Left forelimb (tissue), 1 donor: ENCODE measurements at regions not wholly inside any gene's neighbourhood (a gene's known extent, or its start where the extent isn't known, plus 50 kb on each side); places are given as distances from the start of the nearest gene placed in this dataset.

Experiments
- DNase-seq: peaks from one replicate; pipeline ENCODE4 v3.0.0-alpha.2; 2018; ENCODE audit warnings: low spot score

DNA sequence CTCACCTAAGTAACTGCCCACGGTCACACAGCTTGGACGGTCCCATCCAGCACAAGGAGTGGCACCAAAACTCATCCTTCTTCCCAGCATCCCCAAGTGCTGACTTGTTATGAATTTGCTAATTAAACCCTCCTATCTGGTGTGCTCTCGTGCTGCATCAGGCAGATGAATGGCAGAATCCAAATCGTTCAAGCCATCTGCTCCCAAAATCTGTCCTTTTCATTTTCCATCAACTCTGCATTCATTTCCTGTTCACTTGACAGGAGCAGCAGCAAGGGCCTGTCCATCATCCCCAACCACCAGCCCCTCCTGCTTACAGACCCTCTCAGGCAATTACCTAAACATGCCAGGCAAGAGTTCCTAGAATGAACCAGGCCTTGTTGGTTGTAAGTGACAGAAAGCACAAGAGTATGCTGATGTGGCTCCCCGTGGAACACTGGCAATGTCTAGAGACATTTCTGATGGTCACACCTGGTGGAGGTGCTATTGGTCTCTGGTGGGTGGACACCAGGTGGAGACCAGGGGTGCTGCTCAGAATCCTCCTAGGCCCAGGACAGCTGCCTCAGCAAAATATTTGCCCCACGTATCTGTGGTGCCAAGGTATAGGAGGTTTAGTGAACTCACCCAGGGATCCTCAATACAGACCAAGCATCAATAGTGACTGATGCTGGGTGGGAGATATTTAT lies 832.5 kb downstream of the TBC1D22A start:
- DNase-seq, result no peak

DNA sequence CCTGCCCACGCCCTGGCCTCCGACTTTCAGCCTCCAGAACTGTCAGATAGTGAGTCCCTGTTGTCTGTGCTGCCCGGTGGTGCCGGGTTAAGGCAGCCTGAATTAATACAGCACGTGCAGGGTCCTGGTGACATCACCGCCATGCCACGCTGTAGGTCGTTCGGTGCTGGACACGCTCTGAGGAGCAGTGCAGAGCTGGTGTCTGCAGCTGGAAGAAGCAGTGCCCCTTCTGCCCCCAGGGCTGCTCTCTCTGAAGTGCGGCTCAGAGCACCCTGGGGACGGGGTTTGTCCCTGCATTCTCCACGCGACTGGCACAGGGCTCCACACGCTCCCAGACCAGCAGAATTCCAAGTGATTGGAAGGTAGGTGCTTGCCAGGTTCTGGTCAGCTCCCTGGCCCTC lies 831.5 kb downstream of the TBC1D22A start:
- DNase-seq, result no peak

DNA sequence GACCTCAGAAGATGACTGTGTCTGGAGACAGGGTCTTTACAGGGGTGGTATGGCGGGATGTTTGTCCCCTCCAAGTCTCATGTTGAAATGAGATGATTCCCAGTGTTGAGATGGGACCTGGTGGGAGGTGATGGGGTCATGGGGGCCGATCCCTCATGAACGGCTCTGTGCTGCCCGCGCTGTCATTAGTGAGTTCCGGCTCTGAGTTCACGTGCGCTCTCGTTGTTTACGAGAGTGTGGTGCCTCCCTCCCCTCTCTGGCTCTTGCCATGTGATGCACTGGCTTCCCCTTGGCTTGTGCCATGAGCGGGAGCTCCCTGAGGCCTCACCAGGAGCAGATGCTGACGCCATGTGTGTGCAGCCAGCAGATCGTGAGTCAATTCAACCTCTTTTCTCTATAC lies 830.8 kb downstream of the TBC1D22A start:
- no peak for DNase-seq

DNA sequence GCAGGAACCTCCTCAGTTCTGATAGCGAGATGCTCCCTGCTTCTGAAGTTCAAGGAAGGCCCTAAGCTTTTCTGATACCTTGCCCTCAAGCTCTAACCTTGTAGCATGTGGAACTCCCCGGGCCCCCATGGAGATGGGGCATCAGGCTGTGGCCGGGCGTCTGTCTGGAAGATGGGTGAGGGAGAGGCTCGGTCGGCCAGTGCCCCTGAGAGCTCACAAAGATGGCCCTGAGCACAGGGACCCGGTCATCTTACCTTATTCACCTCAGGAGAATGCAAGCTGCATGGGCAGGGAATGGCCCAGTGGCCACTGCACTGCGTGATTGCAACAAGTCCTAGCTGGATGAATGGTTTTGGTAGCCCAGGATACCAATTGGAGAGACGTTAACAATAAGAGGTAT lies 830.3 kb downstream of the TBC1D22A start:
- DNase-seq, result no peak

DNA sequence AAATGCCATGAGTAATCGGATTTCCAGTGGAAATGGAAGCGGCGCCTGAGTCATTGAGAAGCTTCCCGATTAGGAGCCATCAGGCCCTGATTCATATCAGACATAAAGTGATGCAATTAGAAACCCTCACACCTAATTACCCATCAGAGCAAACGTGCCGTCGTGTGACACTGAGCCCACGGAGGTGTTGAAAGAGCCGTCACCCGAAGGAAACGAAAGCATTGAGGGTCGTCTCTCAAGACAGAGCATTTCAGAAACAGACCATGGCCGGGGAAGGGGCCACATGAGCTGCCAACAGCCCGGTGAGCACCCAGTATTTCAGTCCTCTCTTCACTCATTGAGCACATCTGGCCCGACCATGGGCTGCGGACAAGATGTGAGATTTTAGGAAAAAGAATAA lies 829.3 kb downstream of the TBC1D22A start:
- DNase-seq, result peak; percentile 18

DNA sequence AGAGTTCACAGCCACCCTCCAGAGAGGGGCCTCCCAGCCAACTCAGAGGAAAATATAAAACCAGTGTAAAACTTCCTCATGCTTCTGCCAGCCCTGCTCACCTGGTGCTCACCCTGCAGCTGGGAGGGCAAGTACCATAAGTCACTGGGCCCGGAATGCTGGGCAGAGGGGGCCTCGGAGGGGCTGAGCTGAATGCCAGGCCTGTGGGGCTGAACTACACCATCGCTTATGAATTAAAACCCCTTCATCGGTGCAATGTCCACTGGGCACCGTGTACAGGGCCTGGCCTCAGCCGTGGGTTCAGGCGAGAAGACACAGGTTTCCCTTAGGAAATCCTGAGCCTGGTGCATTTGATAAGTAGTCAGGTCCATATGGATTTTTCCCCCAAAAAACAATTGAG lies 828.6 kb downstream of the TBC1D22A start:
- no peak for DNase-seq

DNA sequence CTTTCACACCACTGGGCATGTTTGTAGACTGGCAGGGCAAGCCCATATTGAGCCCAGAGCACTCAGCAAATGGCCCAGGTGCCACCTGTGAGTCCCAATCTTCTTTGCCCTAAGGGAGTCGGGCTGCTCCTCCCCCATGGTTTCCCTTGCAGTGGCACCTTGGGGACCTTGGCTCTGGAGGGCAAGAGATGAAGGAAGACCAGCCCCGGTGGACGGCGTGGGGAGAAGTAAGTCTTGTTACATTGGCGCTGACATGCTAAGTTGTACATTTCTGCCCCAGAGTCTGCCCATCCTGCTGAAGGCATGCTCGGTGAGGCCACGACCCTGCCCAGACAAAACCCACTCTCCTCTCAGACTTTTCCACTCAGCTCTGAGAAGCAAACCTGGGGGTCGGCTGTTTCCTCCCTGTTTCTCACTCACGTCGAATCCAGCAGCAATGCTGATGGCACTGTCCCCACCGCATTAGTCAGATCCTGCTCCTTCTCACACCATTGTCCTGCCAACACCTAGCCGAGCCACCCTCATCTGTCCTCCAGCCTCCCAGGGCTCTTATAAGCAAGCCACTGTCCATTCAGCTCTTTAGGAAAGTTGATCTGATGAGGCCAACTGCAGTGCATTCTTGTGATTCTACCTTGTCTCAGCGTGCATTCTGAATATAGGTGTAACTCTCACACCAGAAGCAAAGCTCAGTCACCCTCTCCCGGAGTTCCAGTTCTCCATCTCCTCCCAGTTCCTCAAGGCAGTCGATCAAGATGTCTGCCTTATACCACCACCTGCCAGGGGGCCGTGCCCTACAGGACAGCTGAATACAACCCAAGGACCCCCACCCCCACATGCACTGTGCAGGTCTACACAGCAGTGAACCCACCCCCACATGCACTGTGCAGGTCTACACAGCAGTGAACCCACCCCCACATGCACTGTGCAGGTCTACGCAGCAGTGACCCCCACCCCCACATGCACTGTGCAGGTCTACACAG lies 827.1 kb downstream of the TBC1D22A start:
- peak; percentile 46 for DNase-seq

DNA sequence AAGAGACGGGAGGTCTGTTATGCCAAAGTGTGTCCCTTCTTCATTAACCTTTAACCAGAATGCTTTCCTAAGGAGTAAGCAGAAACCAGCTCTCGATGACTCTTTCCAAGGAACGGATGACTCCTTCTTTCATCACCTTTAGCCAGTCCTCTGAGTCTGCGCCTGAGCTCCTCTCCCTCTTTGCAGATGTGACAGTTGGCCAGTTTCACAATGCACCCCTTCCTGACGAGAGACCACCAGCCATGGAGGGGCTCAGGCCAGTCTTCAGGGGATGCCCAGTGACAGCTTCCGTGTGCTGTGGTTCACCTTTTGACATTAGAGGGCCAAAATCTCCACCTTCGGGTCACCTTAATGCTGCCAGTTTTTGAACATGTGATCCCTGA lies 826.1 kb downstream of the TBC1D22A start:
- peak; percentile 11 for DNase-seq

DNA sequence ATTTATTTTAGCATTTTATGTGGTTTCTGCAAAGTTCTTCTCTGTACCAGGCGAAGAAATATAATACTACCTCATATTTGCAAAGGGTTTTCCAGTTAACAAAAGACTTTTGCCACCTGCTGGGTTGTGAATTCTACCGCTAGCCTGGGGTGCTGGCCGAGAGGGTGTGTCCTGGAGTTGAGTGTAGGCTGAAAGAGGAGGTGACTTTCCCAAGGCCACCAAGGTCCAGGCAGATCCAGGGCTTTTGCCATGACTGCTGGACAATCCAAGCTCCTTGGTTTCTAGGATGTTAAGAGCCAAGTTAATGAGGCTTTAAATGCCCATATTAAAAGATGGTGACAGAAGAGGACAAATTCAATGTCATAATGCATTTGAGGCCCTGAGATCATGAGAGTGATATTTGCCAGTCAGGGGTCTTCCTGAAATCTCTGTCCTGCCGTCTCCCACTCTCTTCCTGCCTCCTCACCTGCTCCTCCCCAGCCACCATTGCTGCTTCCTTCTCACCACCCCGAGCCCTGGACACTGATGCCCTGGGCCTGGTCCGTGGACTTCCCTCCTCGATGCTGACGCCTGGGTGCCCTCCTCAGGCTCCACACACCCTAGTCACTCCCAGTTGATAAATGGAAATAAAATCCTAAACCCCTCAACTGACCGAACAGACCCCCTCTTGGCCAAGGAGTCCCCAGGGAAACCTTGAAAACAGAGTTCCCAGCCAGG lies 825.6 kb downstream of the TBC1D22A start:
- peak; percentile 22 for DNase-seq

DNA sequence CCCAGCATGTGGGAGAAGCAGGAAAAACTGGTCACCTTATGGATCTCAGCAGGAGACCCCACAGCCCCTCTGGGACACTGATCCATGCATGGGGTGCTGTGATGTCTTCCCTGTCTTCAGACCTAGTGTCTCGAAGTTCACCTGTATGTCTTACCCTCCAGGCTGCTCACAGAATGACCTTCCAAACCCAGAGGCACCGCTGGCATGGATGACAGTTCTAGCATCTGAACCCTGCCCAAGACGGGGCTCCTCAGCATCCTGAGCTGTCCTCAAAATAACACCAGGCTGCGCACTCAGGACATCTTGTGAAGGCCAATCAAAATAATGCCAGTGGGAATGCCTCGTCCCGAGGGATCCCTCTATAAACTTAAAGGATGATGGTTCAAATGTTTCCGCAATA lies 824.9 kb downstream of the TBC1D22A start:
- peak; percentile 28 for DNase-seq

DNA sequence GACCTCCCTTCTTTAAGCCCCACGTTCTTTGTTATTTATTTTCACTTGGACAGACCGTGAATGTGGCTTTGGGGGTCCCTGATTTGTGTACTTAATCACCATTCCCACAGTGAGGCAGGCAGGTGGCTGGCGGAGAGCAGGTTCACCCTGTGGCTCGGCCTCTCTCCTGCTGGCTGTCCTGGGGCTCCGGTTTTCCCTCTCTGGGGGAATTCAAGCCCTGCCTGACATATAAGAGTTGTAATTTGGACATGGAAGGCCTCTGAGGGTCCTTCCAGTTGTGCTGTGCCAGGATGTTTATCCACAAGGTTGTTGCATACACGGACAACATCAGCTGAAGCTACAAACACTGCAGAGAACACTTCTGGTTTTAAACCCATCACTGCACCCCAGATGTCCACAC lies 824.5 kb downstream of the TBC1D22A start:
- DNase-seq, result peak; percentile 12

DNA sequence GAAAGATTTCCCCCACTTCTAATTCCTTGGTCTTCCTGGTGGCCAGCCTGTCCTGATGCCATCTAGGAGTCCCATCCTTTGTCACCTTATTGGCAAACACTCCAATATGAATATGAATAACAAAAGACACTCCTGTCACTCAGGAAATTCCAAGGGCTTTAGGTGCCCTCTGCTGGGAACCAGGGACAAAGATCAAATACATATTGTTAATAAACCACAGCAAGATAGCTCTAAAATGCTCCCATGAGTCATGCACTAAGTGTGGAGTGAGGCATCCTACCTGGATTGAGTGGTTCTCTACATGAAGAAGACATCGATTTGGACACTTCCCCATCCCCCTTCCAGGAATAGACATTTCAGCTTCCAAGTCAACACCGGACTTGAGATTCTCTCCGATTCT lies 823.6 kb downstream of the TBC1D22A start:
- peak; percentile 18 for DNase-seq

DNA sequence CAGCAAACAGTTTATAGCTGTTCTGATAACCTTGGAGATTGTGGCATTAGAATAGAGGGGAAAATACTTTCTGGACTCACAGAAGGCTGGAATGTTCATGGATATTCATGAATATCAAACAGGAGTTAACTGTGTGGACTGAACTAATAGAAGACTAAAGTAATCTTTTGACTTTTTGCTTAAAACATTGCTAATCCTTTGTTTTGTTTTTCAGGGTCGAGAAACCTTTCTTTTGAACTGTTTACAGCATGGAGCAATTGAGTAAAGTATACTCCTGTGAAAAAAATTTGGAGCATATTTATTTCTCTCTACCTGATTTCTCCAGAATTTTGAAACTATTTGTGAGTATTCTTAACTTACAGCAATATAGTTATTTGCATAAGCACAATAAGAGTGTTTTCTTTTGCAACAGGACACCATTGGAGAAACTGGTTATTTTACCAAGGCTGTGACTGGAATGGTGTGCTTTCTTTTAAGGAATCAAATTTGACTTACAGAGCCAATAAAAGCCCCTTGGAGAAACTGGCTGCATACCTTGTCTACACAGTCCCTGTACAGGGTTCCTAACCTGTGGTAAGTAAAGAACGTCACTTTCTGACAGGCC lies 821.6 kb downstream of the TBC1D22A start:
- DNase-seq, result no peak

DNA sequence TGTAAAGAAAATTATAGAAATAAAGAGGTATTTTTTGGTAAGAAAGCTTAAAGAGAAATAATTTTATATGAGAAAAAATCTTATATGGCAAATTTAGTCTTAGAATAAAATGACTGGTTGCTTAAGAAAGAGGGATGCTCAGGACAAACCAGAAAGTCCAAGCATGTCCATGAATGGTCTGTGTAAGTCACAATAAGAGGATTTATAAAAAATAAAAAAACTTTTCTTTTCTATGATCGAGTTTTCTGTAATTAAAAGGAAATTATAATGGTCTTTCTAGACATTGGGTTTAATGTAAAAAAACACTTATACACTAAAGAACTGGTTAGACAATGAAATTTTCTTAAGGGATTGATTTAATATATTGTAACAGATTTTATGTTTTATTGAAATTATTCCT lies 819.6 kb downstream of the TBC1D22A start:
- no peak for DNase-seq

DNA sequence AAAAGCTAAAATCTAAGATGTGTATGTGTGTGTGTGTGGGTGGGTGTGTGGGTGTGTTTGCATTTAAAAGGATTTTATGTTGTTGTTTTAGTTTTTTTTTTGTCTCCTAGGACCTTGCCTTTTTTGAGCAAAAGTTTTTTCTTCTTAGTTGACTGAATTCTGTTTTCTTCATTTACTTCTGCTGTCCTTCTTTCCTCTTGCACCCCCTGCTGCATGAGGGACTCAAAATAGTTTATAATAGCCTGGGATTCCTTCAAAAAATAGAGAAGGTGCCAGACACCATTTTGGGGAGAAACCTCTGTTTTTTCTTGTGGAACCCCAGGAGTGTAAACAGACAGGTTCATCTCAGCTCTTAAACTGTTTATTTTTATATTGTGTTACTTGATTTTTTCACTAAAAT lies 817.7 kb downstream of the TBC1D22A start:
- no peak for DNase-seq

DNA sequence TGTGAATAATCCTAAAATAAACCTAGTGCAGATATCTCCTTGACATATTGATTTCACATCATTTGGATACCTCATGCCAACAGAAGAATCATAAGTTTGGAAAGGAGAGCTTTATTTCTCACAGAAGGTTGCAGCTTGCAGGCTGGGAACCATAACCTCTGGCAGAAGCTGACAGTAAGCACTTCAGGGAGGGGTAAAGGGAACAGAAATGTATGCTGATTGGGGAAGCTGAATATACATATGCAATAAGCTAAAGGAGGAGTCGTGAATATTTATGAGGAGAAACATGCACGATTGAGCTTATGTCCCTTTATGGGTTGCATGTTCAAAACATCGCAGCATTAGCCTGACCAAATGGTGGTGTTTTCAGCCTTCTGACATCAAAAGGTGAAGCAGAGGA lies 814.5 kb downstream of the TBC1D22A start:
- peak; percentile 30 for DNase-seq

DNA sequence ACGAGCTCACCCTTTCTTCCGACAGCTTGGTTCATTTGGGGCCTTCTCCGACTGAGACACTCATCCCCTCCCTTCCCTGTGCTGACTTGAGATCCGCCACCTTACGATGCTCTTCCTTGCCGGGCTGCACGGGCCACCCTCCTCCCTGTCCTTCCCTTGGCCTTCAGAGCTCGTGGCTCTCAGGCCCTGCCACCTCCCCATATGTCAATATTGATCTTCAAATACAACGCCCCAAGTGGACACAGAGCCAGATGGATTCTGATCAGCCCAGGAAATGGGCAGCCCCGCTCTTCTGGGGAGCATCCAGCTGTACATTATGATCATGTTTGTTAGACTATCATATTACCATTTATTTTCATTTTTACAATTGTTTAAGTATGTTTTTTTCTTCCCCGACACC lies 812.8 kb downstream of the TBC1D22A start:
- DNase-seq, result peak; percentile 15

DNA sequence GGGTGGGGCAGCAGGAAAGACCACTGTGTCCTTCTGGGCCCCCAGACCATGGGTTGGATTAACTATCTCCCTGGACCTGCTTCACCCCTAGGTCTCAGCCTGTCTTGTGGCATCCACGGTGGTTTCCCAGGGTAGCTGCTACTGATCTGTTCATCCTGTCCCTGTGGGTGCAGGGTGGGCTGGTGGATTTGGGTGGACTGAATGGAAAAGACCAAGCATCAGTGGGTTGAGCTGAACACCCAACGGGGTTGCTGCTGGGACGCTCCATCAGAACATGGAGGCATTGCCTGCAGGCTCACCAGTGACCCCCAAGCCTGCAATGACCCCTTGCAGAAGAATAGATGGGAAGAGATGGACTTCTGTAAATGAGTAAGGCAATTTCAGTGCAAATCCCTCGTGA lies 812.1 kb downstream of the TBC1D22A start:
- DNase-seq, result peak; percentile 55

DNA sequence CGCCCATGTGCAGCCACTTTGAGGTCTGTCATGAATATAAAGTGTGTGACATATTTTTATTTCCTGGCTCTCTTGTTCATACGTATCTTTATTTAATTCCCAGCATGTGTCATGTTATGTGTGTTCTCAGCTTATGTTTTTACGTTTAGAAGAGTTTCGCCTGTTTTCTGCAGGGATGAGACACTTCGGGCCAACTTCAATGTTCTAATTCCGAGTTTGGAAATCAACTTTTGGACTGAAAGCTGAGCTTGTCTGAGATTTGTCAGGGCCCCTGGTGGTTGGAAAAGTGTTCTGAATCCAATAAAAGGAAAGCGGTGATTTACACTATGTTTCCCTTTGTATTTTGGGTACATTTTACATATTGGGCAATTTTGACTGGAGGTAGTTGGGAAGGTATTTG lies 810.7 kb downstream of the TBC1D22A start:
- DNase-seq, result peak; percentile 12

DNA sequence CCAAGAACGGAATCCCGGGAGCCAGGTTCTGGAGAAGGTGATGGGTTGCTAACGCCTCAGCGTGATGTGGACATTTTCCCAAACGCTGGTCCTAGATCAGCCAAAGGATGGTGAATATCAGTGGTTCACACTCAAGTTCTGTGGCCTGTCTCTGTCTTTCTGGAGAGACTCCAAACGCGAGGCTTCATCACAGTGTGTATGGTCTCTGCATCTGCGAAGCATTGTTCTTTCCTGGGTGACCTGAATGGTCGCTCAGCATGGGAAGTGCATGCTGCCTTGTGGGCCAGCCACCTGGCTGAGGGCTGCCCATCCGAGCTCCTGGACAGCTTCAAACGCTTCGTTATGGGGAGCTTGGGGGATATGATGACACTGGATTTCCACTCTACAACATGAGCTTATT lies 810.0 kb downstream of the TBC1D22A start:
- peak; percentile 31 for DNase-seq

DNA sequence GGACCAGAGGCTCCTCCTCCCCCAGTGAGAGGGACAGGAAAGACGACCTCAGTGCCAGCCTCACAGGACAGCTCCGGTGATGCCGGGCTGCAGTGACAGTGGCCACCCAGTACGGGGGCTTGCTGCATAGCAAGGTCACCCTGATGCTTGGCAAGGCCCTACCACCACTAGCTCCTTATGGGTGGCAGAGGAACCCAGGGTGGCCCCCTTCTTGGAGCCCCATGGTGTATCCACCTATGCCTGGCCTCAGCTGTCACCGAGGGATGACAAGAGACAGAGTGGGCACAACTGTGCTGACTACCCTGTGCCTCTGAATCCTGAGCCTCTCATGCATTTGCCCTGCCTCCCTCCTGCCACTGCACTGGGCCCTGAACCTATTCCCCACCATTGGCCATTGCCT lies 809.2 kb downstream of the TBC1D22A start:
- peak; percentile 41 for DNase-seq

DNA sequence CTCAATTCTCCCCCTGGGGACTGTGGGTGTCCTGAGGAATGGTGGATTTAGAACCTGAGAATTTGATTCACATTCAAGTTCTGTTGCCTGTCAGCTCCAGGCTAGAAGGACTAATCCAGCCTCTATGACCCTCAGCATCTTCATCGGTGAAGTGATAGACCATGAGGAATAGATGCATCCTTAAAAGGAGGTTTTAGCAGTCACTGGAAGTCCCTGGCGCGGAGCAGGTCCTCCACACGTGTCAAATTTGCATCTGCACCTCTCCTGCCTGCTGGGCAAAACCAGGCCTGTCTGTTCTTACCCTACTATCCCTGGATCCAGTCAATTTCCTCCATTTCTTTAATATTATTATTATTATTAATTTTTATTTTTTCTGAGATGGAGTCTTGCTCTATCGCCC lies 808.4 kb downstream of the TBC1D22A start:
- DNase-seq, result peak; percentile 9
